H1 (cell line): ENCODE measurements at regions not wholly inside any gene's neighbourhood (a gene's known extent, or its start where the extent isn't known, plus 50 kb on each side); places are given as distances from the start of the nearest gene placed in this dataset.

Experiments used
- EP300 ChIP-seq, 2 experiments: IDR thresholded peaks; 1 replicate in 1 of 2; 2 replicates in 1 of 2; pipeline ENCODE4 v1.6.1; 2011 to 2012; ENCODE audit warnings: low read depth in 2 of 2, low read length in 2 of 2, mild to moderate bottlenecking in 2 of 2, borderline replicate concordance in 1 of 2, inconsistent platforms in 1 of 2, moderate library complexity in 1 of 2
- GABPA ChIP-seq: IDR thresholded peaks from 2 replicates; pipeline ENCODE4 v1.6.1; 2011; ENCODE audit warnings: mild to moderate bottlenecking, low read length, moderate library complexity, borderline replicate concordance; ENCODE audit not compliant: insufficient read depth
- KDM1A ChIP-seq: fragments of 200-600, 300-600 bp; sonication (generic); IDR thresholded peaks from 2 replicates; pipeline ENCODE4 v1.7.1; 2016; ENCODE audit warnings: mild to moderate bottlenecking, low read length, borderline replicate concordance
- SIN3A ChIP-seq, 2 experiments: IDR thresholded peaks in 1 of 2; conservative IDR thresholded peaks in 1 of 2; 2 replicates each; pipeline ENCODE4 v1.6.1; 2011 to 2012; ENCODE audit warnings: low read length in 2 of 2, improper control_type of control experiment in 1 of 2, low read depth in 1 of 2, mild to moderate bottlenecking in 1 of 2
- TF ChIP-seq, protein P1 (sequence below): IDR thresholded peaks from 2 replicates; pipeline ENCODE4 v1.6.1; 2011; ENCODE audit warnings: low read depth, mild to moderate bottlenecking, low read length; ENCODE audit not compliant: insufficient read depth

DNA sequence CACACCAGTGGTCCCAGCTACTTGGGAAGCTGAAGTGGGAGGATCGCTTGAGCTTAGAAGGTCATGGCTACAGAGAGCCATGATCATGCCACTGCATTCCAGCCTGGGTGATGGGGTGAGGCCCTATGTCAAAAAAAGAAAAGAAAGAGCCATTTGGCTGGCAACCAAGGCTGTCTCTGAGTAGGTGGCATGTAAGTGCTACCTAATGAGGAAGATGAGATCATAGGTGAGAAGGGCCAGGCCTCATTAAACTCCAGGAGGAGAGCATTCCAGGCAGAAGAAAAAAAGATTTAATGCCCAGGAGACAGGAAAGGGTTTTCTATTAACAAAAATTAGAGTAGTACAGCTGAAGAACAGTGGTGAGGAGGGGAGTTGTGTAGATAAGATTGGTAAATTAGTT is 103.4 kb upstream of the ZNF678 start (continued):
- TF ChIP-seq KDM1A (no peak), GABPA (no peak), EP300 (IDR thresholded peaks at IDR 0.05; ENCODE audit: borderline replicate concordance in 1 of 2, low read depth in 2 of 2, low read length in 2 of 2) (no peak), SIN3A (conservative IDR thresholded peaks at IDR 0.05 in 1 of 2, IDR thresholded peaks at IDR 0.05 in 1 of 2; ENCODE audit: low read depth in 1 of 2, low read length in 2 of 2) (no peak)
- TF ChIP-seq, protein P1, sequence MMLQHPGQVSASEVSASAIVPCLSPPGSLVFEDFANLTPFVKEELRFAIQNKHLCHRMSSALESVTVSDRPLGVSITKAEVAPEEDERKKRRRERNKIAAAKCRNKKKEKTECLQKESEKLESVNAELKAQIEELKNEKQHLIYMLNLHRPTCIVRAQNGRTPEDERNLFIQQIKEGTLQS: no peak
